DMS153 treated with DMSO at 0.1 percent for 48 hours (cell line): ENCODE measurements at regions not wholly inside any gene's neighbourhood (a gene's known extent, or its start where the extent isn't known, plus 50 kb on each side); places are given as distances from the start of the nearest gene placed in this dataset.

Experiments
- DNase-seq: peaks from one replicate; lab custom pipeline; 2025; ENCODE audit not compliant: unreplicated experiment; lab: John Stamatoyannopoulos, UW

- no peak for DNase-seq
These were observed 362.3 kb downstream of the MAFB start for GRCh38 chr20:40326784-40327183.

GRCh38 chr20:40325006-40325568 lies 363.9 kb downstream of the MAFB start:
- no peak for DNase-seq

GRCh38 chr20:40323361-40323794 lies 365.7 kb downstream of the MAFB start:
- no peak for DNase-seq

GRCh38 chr20:40322941-40323340 lies 366.1 kb downstream of the MAFB start:
- DNase-seq: no peak

GRCh38 chr20:40320517-40321011 lies 368.5 kb downstream of the MAFB start:
- DNase-seq: no peak

GRCh38 chr20:40319741-40320516 lies 369.1 kb downstream of the MAFB start:
- DNase-seq: no peak

- no peak for DNase-seq
These were observed 370.0 kb downstream of the MAFB start for GRCh38 chr20:40319056-40319455.

- DNase-seq: no peak
These were observed 371.8 kb downstream of the MAFB start for GRCh38 chr20:40317156-40317790.

GRCh38 chr20:40314278-40314677 lies 374.8 kb downstream of the MAFB start:
- no peak for DNase-seq

GRCh38 chr20:40313730-40314129 lies 375.3 kb downstream of the MAFB start:
- DNase-seq: no peak

- DNase-seq: no peak
These were observed 379.3 kb downstream of the MAFB start for GRCh38 chr20:40309731-40310130.

- no peak for DNase-seq
These were observed 381.0 kb downstream of the MAFB start for GRCh38 chr20:40307997-40308396.

- no peak for DNase-seq
These were observed 381.8 kb downstream of the MAFB start for GRCh38 chr20:40307268-40307667.

- no peak for DNase-seq
These were observed 383.7 kb downstream of the MAFB start for GRCh38 chr20:40305303-40305702.

- no peak for DNase-seq
These were observed 384.9 kb downstream of the MAFB start for GRCh38 chr20:40304119-40304613.

GRCh38 chr20:40294747-40295146 lies 394.3 kb downstream of the MAFB start:
- no peak for DNase-seq

GRCh38 chr20:40294175-40294574 lies 394.9 kb downstream of the MAFB start:
- DNase-seq: no peak

GRCh38 chr20:40293740-40294139 lies 395.3 kb downstream of the MAFB start:
- DNase-seq: no peak

- DNase-seq: no peak
These were observed 397.4 kb downstream of the MAFB start for GRCh38 chr20:40291493-40292135.

- no peak for DNase-seq
These were observed 401.4 kb downstream of the MAFB start for GRCh38 chr20:40287683-40288082.

GRCh38 chr20:40286975-40287531 lies 402.0 kb downstream of the MAFB start:
- no peak for DNase-seq
